Stimulated activated naive CD8-positive, alpha-beta T cell treated with anti-CD3 and anti-CD28 coated beads, Interleukin-15, amount 100 ng/mL, for 72 hours (primary cell): ENCODE measurements at regions not wholly inside any gene's neighbourhood (a gene's known extent, or its start where the extent isn't known, plus 50 kb on each side); places are given as distances from the start of the nearest gene placed in this dataset.

ENCODE experiments used
- ATAC-seq: fragments of 150-1000 bp; cut with Tn5 transposase; 2 replicates; pipeline ENCODE4 v1.10.0; 2021; ENCODE audit warnings: mild to moderate bottlenecking, moderate library complexity
- DNase-seq, 2 donors: peaks; one replicate each; pipeline ENCODE4 v3.0.0; 2021 to 2022
- H3K27ac Mint-ChIP-seq, 2 donors: one replicate each; pipeline ENCODE4 v1.8.0; 2022; ENCODE audit warnings: mild to moderate bottlenecking in 2 of 2, mixed read lengths in 2 of 2, moderate library complexity in 2 of 2
- H3K27me3 Mint-ChIP-seq: one replicate; pipeline ENCODE4 v1.8.0; 2022; ENCODE audit warnings: mixed read lengths
- H3K4me1 Mint-ChIP-seq: one replicate; pipeline ENCODE4 v1.8.0; 2022; ENCODE audit warnings: mild to moderate bottlenecking, mixed read lengths
- H3K4me3 Mint-ChIP-seq, 2 donors: one replicate each; pipeline ENCODE4 v1.8.0; 2022; ENCODE audit warnings: mild to moderate bottlenecking in 2 of 2, mixed read lengths in 2 of 2, moderate library complexity in 1 of 2
- H3K9me3 Mint-ChIP-seq, 2 donors: one replicate each; pipeline ENCODE4 v1.8.0; 2022; ENCODE audit warnings: mixed read lengths in 2 of 2

- no peak for DNase-seq
- H3K4me3 Mint-ChIP-seq = no peak overlapping the region
- H3K9me3 Mint-ChIP-seq = no peaks in the 10 kb centered on the region
- H3K27ac Mint-ChIP-seq = no peak overlapping the region
- no peaks in the 10 kb centered on the region for H3K27me3 Mint-ChIP-seq
- no peaks in the 10 kb centered on the region for H3K4me1 Mint-ChIP-seq
- ATAC-seq = no peak
Observed at GRCh38 chr5:167642181-167642580, 649.3 kb upstream of the WWC1 start.

- ATAC-seq = no peak
- H3K4me1 Mint-ChIP-seq = no peaks in the 10 kb centered on the region
- no peaks in the 10 kb centered on the region for H3K9me3 Mint-ChIP-seq
- no peaks in the 10 kb centered on the region for H3K27me3 Mint-ChIP-seq
- H3K27ac Mint-ChIP-seq = no peak overlapping the region
- no peak for DNase-seq
- H3K4me3 Mint-ChIP-seq = no peak overlapping the region
Observed at GRCh38 chr5:167642779-167643517, 648.5 kb upstream of the WWC1 start.

- Mint-ChIP-seq H3K27me3 (no peaks in the 10 kb centered on the region), H3K9me3 (no peaks in the 10 kb centered on the region), H3K4me3 (no peak overlapping the region), H3K27ac (no peak overlapping the region), H3K4me1 (no peaks in the 10 kb centered on the region)
- DNase-seq (no peak), ATAC-seq (no peak)
Observed at GRCh38 chr5:167643631-167644280, 647.7 kb upstream of the WWC1 start.

- Mint-ChIP-seq H3K4me1 (no peaks in the 10 kb centered on the region), H3K4me3 (no peak overlapping the region), H3K9me3 (no peaks in the 10 kb centered on the region), H3K27me3 (no peaks in the 10 kb centered on the region), H3K27ac (no peak overlapping the region)
- ATAC-seq (no peak), DNase-seq (no peak)
Observed at GRCh38 chr5:167644619-167645018, 646.8 kb upstream of the WWC1 start.

GRCh38 chr5:167649471-167649870 lies 642.0 kb upstream of the WWC1 start:
- DNase-seq (no peak), ATAC-seq (no peak)
- no peaks in the 10 kb centered on the region for H3K4me1 Mint-ChIP-seq
- H3K4me3 Mint-ChIP-seq = no peak overlapping the region
- no peak overlapping the region for H3K27ac Mint-ChIP-seq
- no peaks in the 10 kb centered on the region for H3K27me3 Mint-ChIP-seq
- H3K9me3 Mint-ChIP-seq = peaks cover 0 to 4% of the 10 kb centered on the region in 2 donors

- DNase-seq (no peak), ATAC-seq (no peak)
- H3K27ac Mint-ChIP-seq = no peak overlapping the region
- no peaks in the 10 kb centered on the region for H3K4me1 Mint-ChIP-seq
- peaks cover 0 to 4% of the 10 kb centered on the region in 2 donors for H3K9me3 Mint-ChIP-seq
- no peaks in the 10 kb centered on the region for H3K27me3 Mint-ChIP-seq
- H3K4me3 Mint-ChIP-seq = no peak overlapping the region
Observed at GRCh38 chr5:167652690-167653089, 638.8 kb upstream of the WWC1 start.

- no peak overlapping the region for H3K27ac Mint-ChIP-seq
- no peaks in the 10 kb centered on the region for H3K4me1 Mint-ChIP-seq
- ATAC-seq (no peak), DNase-seq (no peak)
- H3K27me3 Mint-ChIP-seq = no peaks in the 10 kb centered on the region
- peaks cover 0 to 4% of the 10 kb centered on the region in 2 donors for H3K9me3 Mint-ChIP-seq
- no peak overlapping the region for H3K4me3 Mint-ChIP-seq
Observed at GRCh38 chr5:167653645-167654106, 637.8 kb upstream of the WWC1 start.

- no peak for DNase-seq
- Mint-ChIP-seq H3K27me3 (no peaks in the 10 kb centered on the region), H3K27ac (no peak overlapping the region), H3K9me3 (peaks cover 0 to 4% of the 10 kb centered on the region in 2 donors), H3K4me1 (no peaks in the 10 kb centered on the region), H3K4me3 (no peak overlapping the region)
- ATAC-seq = no peak
Observed at GRCh38 chr5:167657016-167657415, 634.4 kb upstream of the WWC1 start.

GRCh38 chr5:167658889-167659288 lies 632.6 kb upstream of the WWC1 start:
- Mint-ChIP-seq H3K27ac (no peak overlapping the region), H3K27me3 (no peaks in the 10 kb centered on the region), H3K9me3 (no peaks in the 10 kb centered on the region), H3K4me3 (no peak overlapping the region), H3K4me1 (no peaks in the 10 kb centered on the region)
- DNase-seq = no peak
- ATAC-seq = no peak

- no peak for ATAC-seq
- no peak overlapping the region for H3K4me3 Mint-ChIP-seq
- no peaks in the 10 kb centered on the region for H3K4me1 Mint-ChIP-seq
- H3K9me3 Mint-ChIP-seq = no peaks in the 10 kb centered on the region
- no peak overlapping the region for H3K27ac Mint-ChIP-seq
- DNase-seq = no peak
- no peaks in the 10 kb centered on the region for H3K27me3 Mint-ChIP-seq
Observed at GRCh38 chr5:167661605-167662004, 629.8 kb upstream of the WWC1 start.

GRCh38 chr5:167664222-167664804 lies 627.1 kb upstream of the WWC1 start:
- Mint-ChIP-seq H3K4me1 (no peaks in the 10 kb centered on the region), H3K9me3 (no peaks in the 10 kb centered on the region), H3K27ac (no peak overlapping the region), H3K4me3 (no peak overlapping the region), H3K27me3 (no peaks in the 10 kb centered on the region)
- ATAC-seq (no peak), DNase-seq (no peak)

GRCh38 chr5:167665841-167666375 lies 625.5 kb upstream of the WWC1 start:
- H3K27ac Mint-ChIP-seq = no peak overlapping the region
- H3K4me3 Mint-ChIP-seq = no peak overlapping the region
- ATAC-seq (no peak), DNase-seq (no peak)
- H3K4me1 Mint-ChIP-seq = no peaks in the 10 kb centered on the region
- no peaks in the 10 kb centered on the region for H3K9me3 Mint-ChIP-seq
- no peaks in the 10 kb centered on the region for H3K27me3 Mint-ChIP-seq

GRCh38 chr5:167671176-167671575 lies 620.3 kb upstream of the WWC1 start:
- no peaks in the 10 kb centered on the region for H3K9me3 Mint-ChIP-seq
- H3K4me3 Mint-ChIP-seq = no peak overlapping the region
- no peaks in the 10 kb centered on the region for H3K4me1 Mint-ChIP-seq
- no peak for ATAC-seq
- no peaks in the 10 kb centered on the region for H3K27me3 Mint-ChIP-seq
- H3K27ac Mint-ChIP-seq = no peak overlapping the region
- no peak for DNase-seq

GRCh38 chr5:167673942-167674341 lies 617.5 kb upstream of the WWC1 start:
- Mint-ChIP-seq H3K9me3 (peaks cover 0 to 4% of the 10 kb centered on the region in 2 donors), H3K27me3 (no peaks in the 10 kb centered on the region), H3K4me1 (no peaks in the 10 kb centered on the region), H3K4me3 (no peak overlapping the region), H3K27ac (no peak overlapping the region)
- no peak for DNase-seq
- ATAC-seq = no peak

- H3K27ac Mint-ChIP-seq = no peak overlapping the region
- H3K27me3 Mint-ChIP-seq = no peaks in the 10 kb centered on the region
- H3K4me1 Mint-ChIP-seq = no peaks in the 10 kb centered on the region
- ATAC-seq (no peak), DNase-seq (no peak)
- H3K4me3 Mint-ChIP-seq = no peak overlapping the region
- H3K9me3 Mint-ChIP-seq = peaks cover 4 to 18% of the 10 kb centered on the region in 2 donors
Observed at GRCh38 chr5:167678481-167678880, 613.0 kb upstream of the WWC1 start.

GRCh38 chr5:167684251-167684650 lies 607.2 kb upstream of the WWC1 start:
- no peaks in the 10 kb centered on the region for H3K27me3 Mint-ChIP-seq
- H3K27ac Mint-ChIP-seq = no peak overlapping the region
- H3K4me1 Mint-ChIP-seq = no peaks in the 10 kb centered on the region
- H3K9me3 Mint-ChIP-seq = peaks cover 0 to 26% of the 10 kb centered on the region in 2 donors
- ATAC-seq (no peak), DNase-seq (no peak)
- no peak overlapping the region for H3K4me3 Mint-ChIP-seq
